Trophoblast cell (in vitro differentiated cells and primary cell): ENCODE measurements at regions not wholly inside any gene's neighbourhood (a gene's known extent, or its start where the extent isn't known, plus 50 kb on each side); places are given as distances from the start of the nearest gene placed in this dataset.

Source experiments
- DNase-seq, 2 donors: peaks; one replicate each; pipeline ENCODE4 v3.0.0-alpha.2; 2016
- H2AFZ ChIP-seq: 2 replicates; pipeline ENCODE4 v1.6.1; 2013; ENCODE audit warnings: low read length, moderate library complexity, mild to moderate bottlenecking; ENCODE audit not compliant: insufficient read depth, poor library complexity
- H2AK5ac ChIP-seq: 2 replicates; pipeline ENCODE4 v1.6.1; 2013; ENCODE audit warnings: mild to moderate bottlenecking, low read length
- H2BK120ac ChIP-seq: 2 replicates; pipeline ENCODE4 v1.6.1; 2013; ENCODE audit warnings: low read length, mild to moderate bottlenecking, moderate library complexity; ENCODE audit not compliant: insufficient read depth, poor library complexity
- H2BK12ac ChIP-seq: 2 replicates; pipeline ENCODE4 v1.6.1; 2013; ENCODE audit warnings: mild to moderate bottlenecking, low read length, moderate library complexity
- H2BK5ac ChIP-seq: 2 replicates; pipeline ENCODE4 v1.6.1; 2013; ENCODE audit warnings: low read length, low read depth, moderate library complexity, mild to moderate bottlenecking; ENCODE audit not compliant: poor library complexity
- H3K14ac ChIP-seq: 2 replicates; pipeline ENCODE4 v1.6.1; 2013; ENCODE audit warnings: mild to moderate bottlenecking, low read length
- H3K18ac ChIP-seq: 2 replicates; pipeline ENCODE4 v1.6.1; 2013; ENCODE audit warnings: mild to moderate bottlenecking, low read length
- H3K23ac ChIP-seq: 2 replicates; pipeline ENCODE4 v1.6.1; 2013; ENCODE audit warnings: low read length
- H3K27ac ChIP-seq: 2 replicates; pipeline ENCODE4 v1.5.1; 2013; ENCODE audit warnings: low read depth, mild to moderate bottlenecking, inconsistent platforms, low read length, moderate library complexity
- H3K27me3 ChIP-seq: 2 replicates; pipeline ENCODE4 v1.6.1; 2013; ENCODE audit warnings: inconsistent platforms, mild to moderate bottlenecking, low read length, moderate library complexity; ENCODE audit not compliant: insufficient read depth
- H3K36me3 ChIP-seq, 2 experiments: 1 replicate in 1 of 2; 2 replicates in 1 of 2; pipeline ENCODE4 v1.6.1; 2013; ENCODE audit warnings: low read length in 2 of 2, mild to moderate bottlenecking in 2 of 2, moderate library complexity in 1 of 2; ENCODE audit not compliant: insufficient read depth in 2 of 2, control insufficient read depth in 1 of 2
- H3K4ac ChIP-seq: 2 replicates; pipeline ENCODE4 v1.6.1; 2013; ENCODE audit warnings: low read depth, mild to moderate bottlenecking, low read length, moderate library complexity
- H3K4me1 ChIP-seq, 2 experiments: 1 replicate in 1 of 2; 2 replicates in 1 of 2; pipeline ENCODE4 v1.6.1; 2013; ENCODE audit warnings: low read length in 2 of 2, mild to moderate bottlenecking in 2 of 2, moderate library complexity in 1 of 2; ENCODE audit not compliant: insufficient read depth in 2 of 2, control insufficient read depth in 1 of 2
- H3K4me2 ChIP-seq: 2 replicates; pipeline ENCODE4 v1.6.1; 2013; ENCODE audit warnings: inconsistent platforms, mild to moderate bottlenecking, low read length, moderate library complexity
- H3K4me3 ChIP-seq: 2 replicates; pipeline ENCODE4 v1.5.1; 2013; ENCODE audit warnings: mild to moderate bottlenecking, low read depth, low read length, inconsistent platforms
- H3K79me1 ChIP-seq: one replicate; pipeline ENCODE4 v1.6.1; 2013; ENCODE audit warnings: low read length
- H3K79me2 ChIP-seq: 2 replicates; pipeline ENCODE4 v1.6.1; 2013; ENCODE audit warnings: low read length, mild to moderate bottlenecking; ENCODE audit not compliant: control insufficient read depth, insufficient read depth, poor library complexity
- H3K9ac ChIP-seq: 2 replicates; pipeline ENCODE4 v1.6.1; 2013; ENCODE audit warnings: mild to moderate bottlenecking, low read length
- H3K9me3 ChIP-seq: 2 replicates; pipeline ENCODE4 v1.6.1; 2013; ENCODE audit warnings: low read depth, mild to moderate bottlenecking, control low read depth, inconsistent platforms, low read length; ENCODE audit not compliant: insufficient read depth
- H4K12ac ChIP-seq: 2 replicates; pipeline ENCODE4 v1.6.1; 2013; ENCODE audit warnings: low read depth, mild to moderate bottlenecking, low read length, moderate library complexity
- H4K8ac ChIP-seq: 2 replicates; pipeline ENCODE4 v1.6.1; 2013; ENCODE audit warnings: low read depth, mild to moderate bottlenecking, low read length, moderate library complexity
- H4K91ac ChIP-seq: one replicate; pipeline ENCODE4 v1.6.1; 2013; ENCODE audit warnings: low read depth, mild to moderate bottlenecking, low read length, moderate library complexity
- WGBS: extraction: QIAGEN DNeasy Blood & Tissue Kit; methylation state at CpG from one replicate; pipeline ENCODE4 v1.1.7; 2013; ENCODE audit warnings: missing lambda C conversion rate; ENCODE audit not compliant: insufficient read length, insufficient coverage; ENCODE audit errors: extremely low coverage; 5-methylcytosine and 5-hydroxymethylcytosine counted together

DNA sequence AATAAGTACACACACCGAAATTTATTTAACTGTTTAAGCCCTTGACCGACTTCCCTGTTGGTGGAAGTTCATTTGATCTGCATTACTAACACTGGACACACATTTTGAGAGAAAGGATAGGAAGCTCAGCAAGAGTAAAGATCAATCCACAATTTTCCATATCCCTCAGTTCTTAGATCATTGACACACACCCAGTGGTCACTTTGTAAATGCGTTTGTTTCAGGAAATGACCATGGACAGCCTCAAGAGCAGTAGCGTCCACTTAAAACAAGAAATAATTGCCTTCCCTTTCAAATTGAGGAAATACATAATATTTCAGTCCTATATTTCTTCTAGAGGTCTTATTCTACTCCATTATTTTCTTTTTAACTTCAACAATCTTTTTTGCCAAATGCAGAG lies 511.5 kb upstream of the PTBP2 start:
- Histone ChIP-seq H4K91ac (no peak overlapping the region), H2AK5ac (no peak overlapping the region), H3K4me2 (no peak overlapping the region), H2BK120ac (no peak overlapping the region), H3K27ac (no peak overlapping the region), H2BK5ac (no peak overlapping the region), H2AFZ (no peak overlapping the region), H3K9ac (no peak overlapping the region), H3K79me1 (no peaks in the 10 kb centered on the region), H3K27me3 (no peaks in the 10 kb centered on the region), H3K18ac (no peak overlapping the region), H3K4ac (no peak overlapping the region), H3K9me3 (no peaks in the 10 kb centered on the region), H3K4me1 (no peaks in the 10 kb centered on the region), H4K12ac (no peak overlapping the region), H4K8ac (no peak overlapping the region), H3K23ac (no peak overlapping the region), H3K36me3 (no peaks in the 10 kb centered on the region), H3K14ac (no peak overlapping the region), H2BK12ac (no peak overlapping the region), H3K79me2 (no peaks in the 10 kb centered on the region), H3K4me3 (no peak overlapping the region)
- no CpG with 5 or more reads among the region's 4 CpGs for WGBS
- DNase-seq, result no peak

DNA sequence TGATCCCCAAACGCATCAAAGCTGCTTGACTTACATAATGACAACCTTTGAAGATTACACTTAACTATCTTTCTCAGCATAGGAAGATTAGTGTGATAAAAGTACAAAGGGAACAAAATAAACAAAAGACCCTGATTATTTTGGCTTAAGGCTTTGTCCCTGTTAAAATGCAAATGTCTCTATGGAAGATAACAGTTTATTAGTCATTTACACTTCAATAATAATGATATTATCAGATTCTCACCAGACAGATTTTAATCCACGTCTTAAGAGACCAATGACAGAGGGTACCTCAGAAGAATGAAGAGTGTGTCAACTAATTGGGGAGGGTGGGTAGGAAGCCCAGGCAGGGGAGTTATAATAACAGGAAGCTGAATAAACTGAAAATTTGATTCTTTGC lies 510.4 kb upstream of the PTBP2 start:
- no peak overlapping the region for H4K12ac ChIP-seq
- WGBS, result no CpG with 5 or more reads among the region's 2 CpGs
- no peak overlapping the region for H3K4me3 ChIP-seq
- H3K14ac ChIP-seq, result no peak overlapping the region
- no peaks in the 10 kb centered on the region for H3K79me1 ChIP-seq
- no peak overlapping the region for H3K23ac ChIP-seq
- H4K91ac ChIP-seq, result no peak overlapping the region
- H2BK5ac ChIP-seq, result no peak overlapping the region
- H2BK120ac ChIP-seq, result no peak overlapping the region
- no peaks in the 10 kb centered on the region for H3K4me1 ChIP-seq
- H3K79me2 ChIP-seq, result no peaks in the 10 kb centered on the region
- H4K8ac ChIP-seq, result no peak overlapping the region
- H3K27ac ChIP-seq, result no peak overlapping the region
- no peaks in the 10 kb centered on the region for H3K36me3 ChIP-seq
- H3K4me2 ChIP-seq, result no peak overlapping the region
- no peak overlapping the region for H3K4ac ChIP-seq
- H2AFZ ChIP-seq, result no peak overlapping the region
- H3K9ac ChIP-seq, result no peak overlapping the region
- no peak overlapping the region for H2BK12ac ChIP-seq
- no peak overlapping the region for H3K18ac ChIP-seq
- H3K9me3 ChIP-seq, result no peaks in the 10 kb centered on the region
- no peak for DNase-seq
- H2AK5ac ChIP-seq, result no peak overlapping the region
- H3K27me3 ChIP-seq, result no peaks in the 10 kb centered on the region

DNA sequence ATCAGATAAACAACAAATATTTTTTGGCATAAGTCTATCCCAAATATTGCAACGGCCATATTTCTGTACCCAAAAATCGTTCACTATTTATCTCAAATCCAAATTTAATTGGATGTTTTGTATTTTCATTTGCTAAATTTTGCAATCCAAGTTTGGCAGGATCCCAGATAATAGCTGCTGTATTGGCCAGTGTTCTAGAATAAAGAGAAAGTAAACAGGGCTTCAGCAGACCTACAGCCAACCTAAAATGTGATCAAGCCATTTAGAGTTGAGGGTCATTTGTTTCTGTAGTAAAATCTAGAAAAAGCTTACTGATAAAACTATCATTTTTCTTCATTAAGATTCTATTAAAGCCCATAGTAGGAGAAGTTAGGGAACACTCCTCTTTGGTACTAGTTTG lies 506.6 kb upstream of the PTBP2 start:
- Histone ChIP-seq H2AK5ac (no peak overlapping the region), H2BK120ac (no peak overlapping the region), H3K23ac (no peak overlapping the region), H4K12ac (no peak overlapping the region), H4K8ac (no peak overlapping the region), H3K79me1 (no peaks in the 10 kb centered on the region), H3K18ac (no peak overlapping the region), H3K36me3 (no peaks in the 10 kb centered on the region), H3K27ac (no peak overlapping the region), H3K4me1 (no peaks in the 10 kb centered on the region), H3K14ac (no peak overlapping the region), H3K4me3 (no peak overlapping the region), H4K91ac (no peak overlapping the region), H3K27me3 (no peaks in the 10 kb centered on the region), H3K79me2 (no peaks in the 10 kb centered on the region), H3K4me2 (no peak overlapping the region), H3K9ac (no peak overlapping the region), H2BK5ac (no peak overlapping the region), H3K9me3 (no peaks in the 10 kb centered on the region), H2AFZ (no peak overlapping the region), H2BK12ac (no peak overlapping the region), H3K4ac (no peak overlapping the region)
- DNase-seq, result no peak
- no CpG with 5 or more reads among the region's 2 CpGs for WGBS

DNA sequence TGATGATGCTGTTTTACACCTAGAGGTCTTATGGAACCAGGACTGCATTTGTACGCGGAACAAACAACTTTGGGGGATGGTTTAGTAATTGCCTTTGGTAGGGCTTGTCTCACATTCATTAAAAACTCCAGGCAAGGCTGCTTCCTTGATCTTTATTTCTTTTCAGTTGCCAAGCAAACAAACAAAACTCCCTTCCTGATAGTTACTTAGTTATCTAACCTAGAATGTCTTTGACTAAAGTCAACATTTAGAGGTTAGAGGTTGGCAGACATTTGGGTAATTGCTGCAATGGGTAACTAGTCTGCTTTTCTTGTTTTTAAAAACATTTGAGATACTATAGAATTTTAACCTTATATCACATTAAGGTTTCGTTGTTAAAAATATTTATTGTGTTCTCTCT lies 500.9 kb upstream of the PTBP2 start:
- Histone ChIP-seq H3K4ac (no peak overlapping the region), H3K79me2 (no peaks in the 10 kb centered on the region), H3K9ac (no peak overlapping the region), H3K27ac (no peak overlapping the region), H3K4me1 (no peaks in the 10 kb centered on the region), H4K12ac (no peak overlapping the region), H3K4me3 (no peak overlapping the region), H3K18ac (no peak overlapping the region), H2BK5ac (no peak overlapping the region), H2BK12ac (no peak overlapping the region), H4K91ac (no peak overlapping the region), H2AK5ac (no peak overlapping the region), H3K14ac (no peak overlapping the region), H3K4me2 (no peak overlapping the region), H3K27me3 (no peaks in the 10 kb centered on the region), H3K36me3 (no peaks in the 10 kb centered on the region), H2BK120ac (no peak overlapping the region), H4K8ac (no peak overlapping the region), H3K79me1 (no peaks in the 10 kb centered on the region), H3K9me3 (no peaks in the 10 kb centered on the region), H2AFZ (no peak overlapping the region), H3K23ac (no peak overlapping the region)
- WGBS, result no CpG with 5 or more reads among the region's 3 CpGs
- no peak for DNase-seq
